ENCODE measurements at regions not wholly inside any gene's neighbourhood (a gene's known extent, or its start where the extent isn't known, plus 50 kb on each side); places are given as distances from the start of the nearest gene placed in this dataset.

- Histone ChIP-seq H3K9ac (ENCODE audit: low read length) (no peak overlapping the region), H2BK5ac (ENCODE audit: low read depth, low read length, poor library complexity) (no peak overlapping the region), H4K91ac (ENCODE audit: low read depth, low read length) (no peak overlapping the region), H3K4ac (ENCODE audit: low read depth, low read length) (no peak overlapping the region), H2BK120ac (ENCODE audit: insufficient read depth, low read length, poor library complexity) (no peak overlapping the region), H3K9me3 (ENCODE audit: insufficient read depth, low read depth, low read length) (no peaks in the 10 kb centered on the region), H2AK5ac (ENCODE audit: low read length) (no peak overlapping the region), H3K14ac (ENCODE audit: low read length) (no peak overlapping the region), H2BK12ac (ENCODE audit: low read length) (no peak overlapping the region), H3K27me3 (ENCODE audit: insufficient read depth, low read length) (no peaks in the 10 kb centered on the region), H3K23ac (ENCODE audit: low read length) (no peak overlapping the region), H3K27ac (ENCODE audit: low read depth, low read length) (no peak overlapping the region), H3K79me1 (ENCODE audit: low read length) (no peaks in the 10 kb centered on the region), H4K12ac (ENCODE audit: low read depth, low read length) (no peak overlapping the region), H3K4me2 (ENCODE audit: low read length) (no peak overlapping the region), H3K4me3 (ENCODE audit: low read depth, low read length) (no peak overlapping the region), H3K79me2 (ENCODE audit: control insufficient read depth, insufficient read depth, low read length, poor library complexity) (no peaks in the 10 kb centered on the region), H3K4me1 (ENCODE audit: control insufficient read depth in 1 of 2, insufficient read depth in 2 of 2, low read length in 2 of 2) (peaks cover 2 to 3% of the 10 kb centered on the region in 2 experiments), H3K18ac (ENCODE audit: low read length) (no peak overlapping the region), H4K8ac (ENCODE audit: low read depth, low read length) (no peak overlapping the region), H3K36me3 (ENCODE audit: control insufficient read depth in 1 of 2, insufficient read depth in 2 of 2, low read length in 2 of 2) (no peaks in the 10 kb centered on the region), H2AFZ (ENCODE audit: insufficient read depth, low read length, poor library complexity) (no peak overlapping the region)
- DNase-seq: no peak
- WGBS (ENCODE audit: extremely low coverage, insufficient coverage, insufficient read length): no CpG with 5 or more reads among the region's 2 CpGs
These were observed 105.5 kb upstream of the MKLN1 start for GRCh38 chr7:131222171-131222570.

- no peaks in the 10 kb centered on the region for H3K79me2 ChIP-seq (ENCODE audit: control insufficient read depth, insufficient read depth, low read length, poor library complexity)
- H3K36me3 ChIP-seq (ENCODE audit: control insufficient read depth in 1 of 2, insufficient read depth in 2 of 2, low read length in 2 of 2): no peaks in the 10 kb centered on the region
- WGBS (ENCODE audit: extremely low coverage, insufficient coverage, insufficient read length): no CpG with 5 or more reads among the region's 3 CpGs
- no peak overlapping the region for H4K91ac ChIP-seq (ENCODE audit: low read depth, low read length)
- H3K4me3 ChIP-seq (ENCODE audit: low read depth, low read length): no peak overlapping the region
- H3K9ac ChIP-seq (ENCODE audit: low read length): no peak overlapping the region
- H2BK5ac ChIP-seq (ENCODE audit: low read depth, low read length, poor library complexity): no peak overlapping the region
- H3K79me1 ChIP-seq (ENCODE audit: low read length): no peaks in the 10 kb centered on the region
- no peak overlapping the region for H4K8ac ChIP-seq (ENCODE audit: low read depth, low read length)
- no peak overlapping the region for H4K12ac ChIP-seq (ENCODE audit: low read depth, low read length)
- no peak overlapping the region for H2BK12ac ChIP-seq (ENCODE audit: low read length)
- H3K18ac ChIP-seq (ENCODE audit: low read length): no peak overlapping the region
- peaks cover 2% of the 10 kb centered on the region for H3K9me3 ChIP-seq (ENCODE audit: insufficient read depth, low read depth, low read length)
- no peak overlapping the region for H2AFZ ChIP-seq (ENCODE audit: insufficient read depth, low read length, poor library complexity)
- H3K4me1 ChIP-seq (ENCODE audit: control insufficient read depth in 1 of 2, insufficient read depth in 2 of 2, low read length in 2 of 2): peaks cover 2 to 3% of the 10 kb centered on the region in 2 experiments
- H3K27ac ChIP-seq (ENCODE audit: low read depth, low read length): no peak overlapping the region
- H3K23ac ChIP-seq (ENCODE audit: low read length): no peak overlapping the region
- no peak overlapping the region for H3K4ac ChIP-seq (ENCODE audit: low read depth, low read length)
- H3K4me2 ChIP-seq (ENCODE audit: low read length): no peak overlapping the region
- no peak overlapping the region for H2AK5ac ChIP-seq (ENCODE audit: low read length)
- H3K14ac ChIP-seq (ENCODE audit: low read length): no peak overlapping the region
- H2BK120ac ChIP-seq (ENCODE audit: insufficient read depth, low read length, poor library complexity): no peak overlapping the region
- no peak for DNase-seq
- no peaks in the 10 kb centered on the region for H3K27me3 ChIP-seq (ENCODE audit: insufficient read depth, low read length)
These were observed 104.5 kb upstream of the MKLN1 start for GRCh38 chr7:131223151-131223550.

DNA sequence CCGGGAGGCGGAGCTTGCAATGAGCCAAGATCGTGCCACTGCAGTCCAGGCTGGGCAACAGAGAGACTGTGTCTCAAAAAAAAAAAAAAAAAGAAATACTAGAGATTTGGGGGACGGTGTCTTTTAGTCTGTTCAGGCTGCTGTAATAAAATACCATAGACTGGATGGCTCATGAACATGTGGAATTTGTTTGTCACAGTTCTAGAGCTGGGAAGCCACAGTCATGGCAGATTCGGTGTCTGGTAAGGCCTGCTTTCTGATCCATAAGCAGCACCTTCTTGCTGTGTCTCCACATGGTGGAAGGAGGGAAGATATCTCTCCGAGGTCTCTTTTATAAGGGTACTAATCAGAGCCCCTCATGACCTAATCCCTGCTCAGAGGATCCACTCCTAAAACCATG, 102.7 kb upstream of the MKLN1 start:
- no peak overlapping the region for H4K91ac ChIP-seq (ENCODE audit: low read depth, low read length)
- no peak overlapping the region for H4K8ac ChIP-seq (ENCODE audit: low read depth, low read length)
- H3K9me3 ChIP-seq (ENCODE audit: insufficient read depth, low read depth, low read length): peaks cover 3% of the 10 kb centered on the region
- no peak overlapping the region for H4K12ac ChIP-seq (ENCODE audit: low read depth, low read length)
- no peak overlapping the region for H3K23ac ChIP-seq (ENCODE audit: low read length)
- H3K36me3 ChIP-seq (ENCODE audit: control insufficient read depth in 1 of 2, insufficient read depth in 2 of 2, low read length in 2 of 2): no peaks in the 10 kb centered on the region
- no peak overlapping the region for H3K4me2 ChIP-seq (ENCODE audit: low read length)
- no peak overlapping the region for H3K27ac ChIP-seq (ENCODE audit: low read depth, low read length)
- H2BK12ac ChIP-seq (ENCODE audit: low read length): no peak overlapping the region
- H3K9ac ChIP-seq (ENCODE audit: low read length): no peak overlapping the region
- no peak overlapping the region for H3K18ac ChIP-seq (ENCODE audit: low read length)
- H2AK5ac ChIP-seq (ENCODE audit: low read length): no peak overlapping the region
- DNase-seq: no peak
- no peak overlapping the region for H3K4ac ChIP-seq (ENCODE audit: low read depth, low read length)
- H3K4me3 ChIP-seq (ENCODE audit: low read depth, low read length): no peak overlapping the region
- H3K4me1 ChIP-seq (ENCODE audit: control insufficient read depth in 1 of 2, insufficient read depth in 2 of 2, low read length in 2 of 2): peaks cover 0 to 3% of the 10 kb centered on the region in 2 experiments
- no peaks in the 10 kb centered on the region for H3K79me1 ChIP-seq (ENCODE audit: low read length)
- no peaks in the 10 kb centered on the region for H3K27me3 ChIP-seq (ENCODE audit: insufficient read depth, low read length)
- no peaks in the 10 kb centered on the region for H3K79me2 ChIP-seq (ENCODE audit: control insufficient read depth, insufficient read depth, low read length, poor library complexity)
- H2BK120ac ChIP-seq (ENCODE audit: insufficient read depth, low read length, poor library complexity): no peak overlapping the region
- no peak overlapping the region for H3K14ac ChIP-seq (ENCODE audit: low read length)
- no CpG with 5 or more reads among the region's 6 CpGs for WGBS (ENCODE audit: extremely low coverage, insufficient coverage, insufficient read length)
- no peak overlapping the region for H2BK5ac ChIP-seq (ENCODE audit: low read depth, low read length, poor library complexity)
- no peak overlapping the region for H2AFZ ChIP-seq (ENCODE audit: insufficient read depth, low read length, poor library complexity)

- H3K36me3 ChIP-seq (ENCODE audit: control insufficient read depth in 1 of 2, insufficient read depth in 2 of 2, low read length in 2 of 2): no peaks in the 10 kb centered on the region
- no peak overlapping the region for H3K4me3 ChIP-seq (ENCODE audit: low read depth, low read length)
- H4K12ac ChIP-seq (ENCODE audit: low read depth, low read length): no peak overlapping the region
- H3K4ac ChIP-seq (ENCODE audit: low read depth, low read length): no peak overlapping the region
- H4K8ac ChIP-seq (ENCODE audit: low read depth, low read length): no peak overlapping the region
- H2BK12ac ChIP-seq (ENCODE audit: low read length): peak overlapping the region; percentile 13
- no peak overlapping the region for H3K4me2 ChIP-seq (ENCODE audit: low read length)
- peaks cover 0 to 3% of the 10 kb centered on the region in 2 experiments for H3K4me1 ChIP-seq (ENCODE audit: control insufficient read depth in 1 of 2, insufficient read depth in 2 of 2, low read length in 2 of 2)
- H3K9ac ChIP-seq (ENCODE audit: low read length): no peak overlapping the region
- peak overlapping the region; percentile 27 for H2AFZ ChIP-seq (ENCODE audit: insufficient read depth, low read length, poor library complexity)
- H3K79me2 ChIP-seq (ENCODE audit: control insufficient read depth, insufficient read depth, low read length, poor library complexity): no peaks in the 10 kb centered on the region
- no peak overlapping the region for H3K27ac ChIP-seq (ENCODE audit: low read depth, low read length)
- no peak overlapping the region for H3K23ac ChIP-seq (ENCODE audit: low read length)
- no peaks in the 10 kb centered on the region for H3K27me3 ChIP-seq (ENCODE audit: insufficient read depth, low read length)
- no peak overlapping the region for H3K18ac ChIP-seq (ENCODE audit: low read length)
- peaks cover 3% of the 10 kb centered on the region for H3K9me3 ChIP-seq (ENCODE audit: insufficient read depth, low read depth, low read length)
- no peaks in the 10 kb centered on the region for H3K79me1 ChIP-seq (ENCODE audit: low read length)
- H3K14ac ChIP-seq (ENCODE audit: low read length): no peak overlapping the region
- peak overlapping the region; percentile 29 for H2BK120ac ChIP-seq (ENCODE audit: insufficient read depth, low read length, poor library complexity)
- no CpG with 5 or more reads among the region's 9 CpGs for WGBS (ENCODE audit: extremely low coverage, insufficient coverage, insufficient read length)
- H2AK5ac ChIP-seq (ENCODE audit: low read length): no peak overlapping the region
- H4K91ac ChIP-seq (ENCODE audit: low read depth, low read length): no peak overlapping the region
- H2BK5ac ChIP-seq (ENCODE audit: low read depth, low read length, poor library complexity): no peak overlapping the region
- DNase-seq: peak in 1 of 2 donors; percentile 32
These were observed 101.8 kb upstream of the MKLN1 start for GRCh38 chr7:131225619-131226513.

All from trophoblast cell (in vitro differentiated cells and primary cell).